WERI-Rb-1 (cell line): ENCODE measurements at regions not wholly inside any gene's neighbourhood (a gene's known extent, or its start where the extent isn't known, plus 50 kb on each side); places are given as distances from the start of the nearest gene placed in this dataset.
"Not testable (repeated sequence)": the region's sequence is repeated elsewhere in the genome, so short reads cannot be mapped to it uniquely, and the experiment has no call there.

ENCODE experiments used
- DNase-seq: peaks from one replicate; pipeline ENCODE4 v3.0.0-alpha.2; 2020
- H3K27ac ChIP-seq: fragments of 250-450 bp; sonication (Bioruptor Pico); 2 replicates; pipeline ENCODE4 v1.5.1; 2020; ENCODE audit warnings: mild to moderate bottlenecking, moderate library complexity
- H3K27me3 ChIP-seq: fragments of 250-450 bp; sonication (Bioruptor Pico); 2 replicates; pipeline ENCODE4 v1.5.1; 2021; ENCODE audit warnings: mild to moderate bottlenecking, low read depth, moderate library complexity; ENCODE audit not compliant: insufficient read depth, severe bottlenecking
- H3K36me3 ChIP-seq: fragments of 250-450 bp; sonication (Bioruptor Pico); 2 replicates; pipeline ENCODE4 v1.5.1; 2020; ENCODE audit warnings: mild to moderate bottlenecking, moderate library complexity
- H3K4me3 ChIP-seq: 2 replicates; pipeline ENCODE4 v1.5.1; 2011; ENCODE audit warnings: low read depth, mild to moderate bottlenecking, control low read depth, low read length
- H3K9me3 ChIP-seq: fragments of 250-450 bp; sonication (Bioruptor Pico); 2 replicates; pipeline ENCODE4 v1.5.1; 2021; ENCODE audit warnings: mild to moderate bottlenecking, moderate library complexity; ENCODE audit not compliant: severe bottlenecking
- TF ChIP-seq, protein P1 (sequence below): IDR thresholded peaks from 2 replicates; pipeline ENCODE4 v1.5.1; 2011; ENCODE audit warnings: low read depth, mild to moderate bottlenecking, control low read depth, inconsistent platforms, low read length

DNA sequence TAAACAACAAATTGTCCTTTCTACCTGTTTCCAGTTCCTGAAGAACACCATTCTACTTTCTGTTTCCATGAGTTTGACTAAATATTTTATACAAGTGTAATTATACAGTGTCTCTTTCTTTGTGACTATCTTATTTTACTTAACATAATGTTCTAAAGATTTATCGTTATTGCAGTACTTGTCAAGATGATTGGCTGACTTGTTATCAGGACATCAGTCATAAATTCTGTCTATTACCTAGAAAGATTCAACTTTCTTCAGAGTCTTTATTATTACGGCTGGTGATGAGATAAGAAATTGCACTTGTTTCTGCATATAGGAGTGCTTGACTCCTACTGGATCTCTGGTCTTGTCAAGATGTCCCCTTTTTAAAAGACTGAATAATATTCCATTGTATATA, 93.9 kb upstream of the ZNF92 start:
- peaks cover 4% of the 10 kb centered on the region; the same call in 1 of the 2 replicates for H3K36me3 ChIP-seq
- TF ChIP-seq, protein P1, sequence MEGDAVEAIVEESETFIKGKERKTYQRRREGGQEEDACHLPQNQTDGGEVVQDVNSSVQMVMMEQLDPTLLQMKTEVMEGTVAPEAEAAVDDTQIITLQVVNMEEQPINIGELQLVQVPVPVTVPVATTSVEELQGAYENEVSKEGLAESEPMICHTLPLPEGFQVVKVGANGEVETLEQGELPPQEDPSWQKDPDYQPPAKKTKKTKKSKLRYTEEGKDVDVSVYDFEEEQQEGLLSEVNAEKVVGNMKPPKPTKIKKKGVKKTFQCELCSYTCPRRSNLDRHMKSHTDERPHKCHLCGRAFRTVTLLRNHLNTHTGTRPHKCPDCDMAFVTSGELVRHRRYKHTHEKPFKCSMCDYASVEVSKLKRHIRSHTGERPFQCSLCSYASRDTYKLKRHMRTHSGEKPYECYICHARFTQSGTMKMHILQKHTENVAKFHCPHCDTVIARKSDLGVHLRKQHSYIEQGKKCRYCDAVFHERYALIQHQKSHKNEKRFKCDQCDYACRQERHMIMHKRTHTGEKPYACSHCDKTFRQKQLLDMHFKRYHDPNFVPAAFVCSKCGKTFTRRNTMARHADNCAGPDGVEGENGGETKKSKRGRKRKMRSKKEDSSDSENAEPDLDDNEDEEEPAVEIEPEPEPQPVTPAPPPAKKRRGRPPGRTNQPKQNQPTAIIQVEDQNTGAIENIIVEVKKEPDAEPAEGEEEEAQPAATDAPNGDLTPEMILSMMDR: no peak
- H3K9me3 ChIP-seq: no peaks in the 10 kb centered on the region
- H3K27ac ChIP-seq: no peak overlapping the region
- H3K4me3 ChIP-seq: no peak overlapping the region
- H3K27me3 ChIP-seq: no peaks in the 10 kb centered on the region
- no peak for DNase-seq

DNA sequence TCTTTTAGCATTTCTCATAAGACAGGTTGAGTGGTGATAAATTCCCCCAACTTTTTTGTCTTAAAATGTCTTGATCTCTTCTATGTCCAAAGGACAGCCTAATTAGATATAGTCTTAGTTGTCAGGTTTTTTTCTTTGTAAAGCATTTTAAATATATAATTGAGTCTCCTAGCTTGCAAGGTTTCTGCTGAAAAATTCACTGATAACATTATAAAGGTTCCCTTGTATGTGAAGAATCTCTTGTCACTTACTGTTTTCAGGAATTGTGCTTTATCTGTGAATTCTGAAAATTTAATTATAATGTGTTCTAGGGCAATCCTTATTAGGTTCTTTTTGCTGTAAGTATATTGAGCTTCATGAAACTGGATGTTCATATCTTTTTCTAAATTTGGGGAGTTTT, 96.8 kb upstream of the ZNF92 start:
- Histone ChIP-seq H3K27ac (no peak overlapping the region), H3K36me3 (peaks cover 8% of the 10 kb centered on the region), H3K27me3 (no peaks in the 10 kb centered on the region), H3K9me3 (no peaks in the 10 kb centered on the region), H3K4me3 (no peak overlapping the region)
- no peak for DNase-seq
- TF ChIP-seq, protein P1: no peak

DNA sequence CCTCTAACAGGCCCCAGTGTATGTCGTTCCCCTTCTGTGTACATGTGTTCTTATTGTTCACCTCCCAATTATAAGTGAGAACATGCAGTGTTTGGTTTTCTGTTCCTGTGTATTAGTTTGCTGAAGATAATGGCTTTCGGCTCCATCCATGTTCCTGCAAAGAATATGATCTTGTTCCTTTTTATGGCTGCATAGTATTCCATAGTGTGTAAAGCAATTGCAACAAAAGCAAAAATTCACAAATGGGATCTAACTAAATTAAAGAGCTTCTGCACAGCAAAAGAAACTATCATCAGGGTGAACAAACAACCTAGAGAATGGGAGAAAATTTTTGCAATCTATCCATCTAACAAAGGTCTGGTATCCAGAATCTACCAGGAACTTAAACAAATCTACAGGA, 102.2 kb upstream of the ZNF92 start:
- H3K36me3 ChIP-seq: peaks cover 10% of the 10 kb centered on the region
- not testable (repeated sequence) for DNase-seq

DNA sequence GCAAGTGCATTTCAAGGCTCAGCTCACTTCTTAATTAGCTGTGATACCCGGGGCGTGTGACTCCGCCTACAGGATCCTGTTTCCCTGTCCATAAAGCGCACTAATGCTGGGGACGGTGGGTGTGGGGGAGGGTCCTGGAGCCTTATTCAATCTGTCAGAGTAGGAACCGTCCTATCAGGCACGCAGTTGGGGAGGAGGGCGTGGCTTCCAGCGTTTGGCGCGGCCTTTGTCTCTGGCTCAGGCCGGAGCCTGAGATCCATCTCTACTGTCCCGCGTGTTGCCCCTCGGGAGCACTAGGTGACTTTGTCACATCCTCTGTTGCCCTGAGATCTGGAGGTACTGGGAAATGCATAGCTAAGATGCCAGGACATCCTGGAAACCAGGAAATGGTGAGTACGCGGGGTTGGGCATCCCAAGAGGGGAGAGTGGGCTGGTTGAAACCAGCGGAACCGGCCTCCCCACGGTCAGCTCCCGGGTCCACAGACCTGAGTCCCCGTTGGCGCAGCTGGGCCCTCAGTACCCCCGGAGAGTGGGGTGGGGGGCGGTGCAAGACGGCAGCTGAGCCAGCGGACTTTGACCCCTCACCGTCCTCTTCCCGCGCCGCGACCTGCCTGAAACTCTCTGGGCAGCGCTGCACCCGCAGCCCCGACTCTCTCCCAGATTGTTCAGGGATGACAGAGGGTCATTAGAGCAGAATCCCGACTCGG, 104.4 kb upstream of the ZNF92 start:
- Histone ChIP-seq H3K27ac (peak overlapping the region; percentile 94), H3K27me3 (no peaks in the 10 kb centered on the region), H3K36me3 (peaks cover 10% of the 10 kb centered on the region), H3K9me3 (no peaks in the 10 kb centered on the region), H3K4me3 (peak overlapping the region; percentile 82)
- peak; percentile 99 for DNase-seq
- TF ChIP-seq, protein P1: no peak

More for the DNA sequence above, 102.2 kb upstream of the ZNF92 start:
- H3K9me3 ChIP-seq, H3K27me3 ChIP-seq, H3K27ac ChIP-seq, H3K4me3 ChIP-seq: not testable (repeated sequence)

DNA sequence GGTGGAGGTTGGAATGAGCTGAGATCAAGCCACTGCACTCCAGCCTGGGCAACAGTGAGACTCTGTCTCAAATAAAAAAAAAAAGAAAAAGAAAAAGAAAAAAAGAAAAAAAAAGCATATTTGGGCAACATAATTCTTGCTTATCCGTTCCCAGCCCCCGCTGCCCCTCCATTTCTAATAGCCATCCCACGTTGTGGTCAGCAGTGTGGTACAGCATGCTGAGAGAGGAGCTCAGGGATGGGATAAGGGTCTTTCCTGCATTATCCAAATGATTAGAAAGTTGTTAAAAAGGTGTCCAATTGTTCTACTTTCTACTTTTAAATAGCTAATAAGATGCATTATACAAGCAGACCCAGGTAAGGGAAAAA, 104.9 kb upstream of the ZNF92 start:
- DNase-seq: no peak
- TF ChIP-seq, protein P1: no peak
- no peaks in the 10 kb centered on the region for H3K27me3 ChIP-seq
- H3K27ac ChIP-seq: no peak overlapping the region
- peak overlapping the region; percentile 82; the same call in 1 of the 2 replicates for H3K4me3 ChIP-seq
- peaks cover 10% of the 10 kb centered on the region for H3K36me3 ChIP-seq
- no peaks in the 10 kb centered on the region for H3K9me3 ChIP-seq

DNA sequence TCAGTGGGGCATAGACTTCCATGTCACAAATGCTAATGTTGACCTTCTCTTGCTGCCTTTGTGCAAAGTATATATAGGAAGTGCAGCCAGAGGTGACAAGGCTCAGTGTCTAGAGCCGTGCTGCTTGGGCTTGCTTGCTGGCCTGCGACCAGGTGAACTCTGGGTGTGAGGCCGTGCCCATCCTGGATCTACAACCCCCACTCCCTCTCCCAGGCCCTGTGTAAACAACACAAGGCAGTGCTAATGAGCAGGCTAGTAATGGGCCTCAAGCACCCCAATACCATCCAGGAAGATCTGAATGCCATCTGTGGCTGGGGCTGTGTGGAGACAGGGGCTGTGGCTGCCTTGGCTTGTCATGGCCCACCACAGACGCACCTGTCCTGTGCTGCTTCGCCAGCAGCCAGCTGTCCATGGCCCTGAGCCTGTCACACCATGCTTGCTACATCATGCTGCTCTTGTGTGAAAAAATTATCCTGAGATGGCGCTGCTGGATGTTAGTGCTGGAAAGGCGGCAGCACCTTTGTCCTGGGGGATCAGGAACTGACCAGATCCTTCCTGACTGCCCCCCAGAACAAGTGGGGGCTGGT, 107.6 kb upstream of the ZNF92 start:
- DNase-seq: no peak
- no peak overlapping the region for H3K4me3 ChIP-seq
- no peaks in the 10 kb centered on the region for H3K9me3 ChIP-seq
- TF ChIP-seq, protein P1: no peak
- H3K36me3 ChIP-seq: peaks cover 5% of the 10 kb centered on the region
- no peaks in the 10 kb centered on the region for H3K27me3 ChIP-seq
- no peak overlapping the region for H3K27ac ChIP-seq
